Hematopoietic multipotent progenitor cell (in vitro differentiated cells): ENCODE measurements at regions not wholly inside any gene's neighbourhood (a gene's known extent, or its start where the extent isn't known, plus 50 kb on each side); places are given as distances from the start of the nearest gene placed in this dataset.
"Not testable (repeated sequence)": the region's sequence is repeated elsewhere in the genome, so short reads cannot be mapped to it uniquely, and the experiment has no call there.

Source experiments
- DNase-seq, 3 donors: peaks; one replicate each; pipeline ENCODE4 v3.0.0-alpha.2; 2011 to 2015; ENCODE audit warnings: low read depth in 2 of 3, low spot score in 2 of 3

DNA sequence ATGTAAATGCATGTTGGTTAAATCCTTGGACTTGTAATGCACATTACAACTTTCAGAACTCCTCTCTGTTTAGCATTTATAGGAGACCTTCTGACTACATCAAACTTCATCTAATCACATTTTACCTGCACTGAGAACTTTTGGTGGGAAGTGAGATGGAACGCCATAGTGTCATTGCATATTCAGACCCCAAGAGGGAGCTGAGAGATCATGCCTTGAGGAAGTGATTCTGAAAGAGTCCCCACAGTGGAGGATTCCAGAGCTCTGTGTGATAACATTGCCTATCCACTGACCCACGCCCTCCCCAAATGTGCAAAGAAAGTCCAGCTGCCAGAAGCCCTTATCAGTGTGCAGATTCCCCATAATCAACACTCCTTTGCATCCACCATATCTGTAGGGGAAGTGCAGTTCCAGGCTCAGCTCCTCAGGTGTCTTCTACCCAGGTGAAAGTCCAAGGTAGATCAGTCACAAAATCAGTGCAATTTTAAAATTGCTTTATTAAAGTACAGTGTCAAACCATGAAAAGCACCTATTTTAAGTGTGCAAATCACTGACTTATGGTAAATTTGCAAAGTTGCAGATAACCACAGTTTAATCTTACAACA, 212.4 kb downstream of the RPIA start:
- peak in 2 of 3 donors; percentile 39 to 72 for DNase-seq

DNA sequence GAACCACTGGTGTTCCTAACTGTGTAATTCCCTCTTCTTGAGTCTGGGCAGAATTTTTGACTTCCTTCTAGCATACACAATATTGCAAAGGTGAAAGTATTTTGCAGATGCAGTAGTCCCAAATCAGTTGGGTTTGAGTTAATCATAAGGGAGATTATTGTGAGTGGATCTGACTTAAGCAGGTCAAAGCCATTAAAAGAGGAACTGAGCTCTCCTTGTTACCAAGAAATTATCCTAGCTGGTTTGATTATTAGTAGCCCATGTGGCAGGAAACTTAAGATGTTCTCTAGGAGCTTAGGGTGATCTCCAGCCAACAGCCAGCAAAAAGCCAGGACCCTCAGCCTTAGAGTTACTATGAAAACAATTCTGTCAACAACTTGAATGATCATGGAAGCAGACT, 221.8 kb downstream of the RPIA start:
- no peak for DNase-seq

DNA sequence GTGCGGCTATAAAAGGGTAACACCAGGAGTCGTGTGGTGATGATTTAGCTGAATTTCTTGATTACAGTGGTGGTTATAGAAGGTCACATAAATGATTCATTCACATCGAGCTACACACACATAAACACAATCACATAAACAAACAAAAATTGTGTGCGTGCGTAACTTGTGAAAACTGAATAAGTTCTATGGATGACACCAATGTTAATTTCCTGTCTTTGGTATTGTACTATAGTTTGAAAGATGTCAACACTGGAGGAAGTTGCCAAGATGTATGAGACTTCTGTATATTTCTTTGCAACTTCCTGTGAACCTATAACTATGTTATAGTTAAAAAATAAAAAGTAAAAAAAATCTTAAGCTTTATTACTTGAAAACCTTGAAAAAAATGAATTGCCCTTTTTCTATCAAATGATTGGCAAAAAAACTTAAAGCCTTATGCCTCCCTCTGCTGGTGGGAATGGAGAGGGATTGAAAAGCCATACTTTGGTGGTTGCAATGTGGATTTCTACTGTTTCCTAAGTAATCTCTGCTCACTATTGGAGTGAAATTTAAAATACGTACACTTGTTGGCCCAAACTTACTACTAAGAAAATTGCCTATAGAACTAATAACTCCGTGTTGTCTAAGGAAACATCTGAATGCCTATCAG, 227.7 kb downstream of the RPIA start:
- DNase-seq, result peak in 2 of 3 donors; percentile 34 to 67

DNA sequence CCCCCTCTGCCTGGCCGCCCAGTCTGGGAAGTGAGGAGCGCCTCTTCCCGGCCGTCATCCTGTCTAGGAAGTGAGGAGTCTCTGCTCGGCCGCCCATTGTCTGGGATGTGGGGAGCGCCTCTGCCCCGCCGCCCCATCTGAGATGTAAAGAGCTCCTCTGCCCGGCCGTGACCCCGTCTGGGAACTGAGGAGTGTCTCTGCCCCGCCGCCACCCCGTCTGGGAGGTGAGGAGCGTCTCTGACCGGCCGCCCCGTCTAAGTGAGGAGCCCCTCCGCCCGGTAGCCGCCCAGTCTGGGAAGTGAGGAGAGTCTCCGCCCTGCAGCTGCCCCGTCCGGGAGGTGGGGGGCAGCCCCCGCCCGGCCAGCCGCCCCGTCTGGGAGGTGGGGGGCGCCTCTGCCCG, 228.9 kb downstream of the RPIA start:
- not testable (repeated sequence) for DNase-seq

DNA sequence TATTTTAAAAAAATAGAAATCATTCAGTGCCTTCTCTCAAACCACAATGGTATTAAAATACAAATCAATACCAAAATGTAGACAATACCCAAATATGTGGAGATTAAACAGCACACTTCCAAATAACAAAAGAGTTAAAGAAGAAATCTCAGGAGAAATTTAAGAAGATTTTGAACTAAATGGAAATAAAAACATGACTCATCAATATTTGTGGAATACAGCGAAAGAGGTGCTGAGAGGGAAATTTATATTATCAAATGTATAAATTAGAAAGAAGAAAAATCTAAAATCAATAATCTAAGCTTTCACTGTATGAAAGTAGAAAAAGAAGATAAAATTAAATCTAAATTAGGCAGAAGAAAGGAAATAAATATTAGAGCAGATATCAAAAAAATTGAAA, 233.1 kb downstream of the RPIA start:
- DNase-seq, result no peak

DNA sequence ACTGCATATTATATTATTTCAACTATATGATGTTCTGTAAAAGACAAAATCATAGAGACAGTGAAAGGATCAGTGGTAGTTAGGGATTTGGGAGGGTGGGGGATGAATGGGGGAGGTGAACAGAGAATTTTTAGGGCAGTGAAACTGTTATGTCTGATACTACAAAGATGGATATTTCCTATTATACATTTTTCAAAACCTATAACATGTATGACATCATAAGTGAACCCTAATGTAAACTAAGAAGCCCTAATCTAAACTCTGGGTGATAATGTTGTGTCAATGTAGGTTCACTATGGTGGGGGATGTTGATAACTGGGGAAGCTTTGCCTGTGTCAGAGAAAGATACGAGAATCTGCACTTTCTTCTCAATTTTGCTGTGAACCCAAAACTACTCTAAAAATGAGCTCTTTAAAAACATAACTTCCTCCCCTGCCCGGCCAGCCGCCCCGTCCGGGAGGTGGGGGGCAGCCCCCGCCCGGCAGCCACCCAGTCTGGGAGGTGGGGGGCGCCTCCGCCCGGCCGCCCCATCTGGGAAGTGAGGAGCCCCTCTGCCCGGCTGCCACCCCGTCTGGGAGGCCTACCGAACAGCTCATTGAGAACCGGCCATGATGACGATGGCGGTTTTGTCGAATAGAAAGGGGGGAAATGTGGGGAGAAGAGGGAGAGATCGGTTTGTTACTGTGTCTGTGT, 234.4 kb downstream of the RPIA start:
- no peak for DNase-seq

DNA sequence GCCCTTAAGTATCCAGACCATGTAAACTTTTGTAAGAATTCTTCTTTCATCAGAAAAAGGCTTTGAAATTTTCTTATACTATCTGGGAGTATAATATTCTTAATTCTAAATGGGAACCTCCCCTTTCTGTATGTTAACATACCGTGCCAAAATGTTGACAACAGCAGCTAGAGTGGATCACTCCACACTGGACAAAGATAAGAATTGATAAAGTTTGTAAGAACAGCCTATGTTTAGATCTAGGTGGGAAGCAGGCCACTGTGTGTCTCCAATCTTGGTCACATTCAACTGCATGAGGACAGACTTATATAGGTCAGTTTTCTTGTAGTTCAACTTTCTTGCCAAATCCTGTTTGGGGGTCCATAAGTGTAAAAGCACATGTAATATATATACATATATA, 235.7 kb downstream of the RPIA start:
- no peak for DNase-seq

DNA sequence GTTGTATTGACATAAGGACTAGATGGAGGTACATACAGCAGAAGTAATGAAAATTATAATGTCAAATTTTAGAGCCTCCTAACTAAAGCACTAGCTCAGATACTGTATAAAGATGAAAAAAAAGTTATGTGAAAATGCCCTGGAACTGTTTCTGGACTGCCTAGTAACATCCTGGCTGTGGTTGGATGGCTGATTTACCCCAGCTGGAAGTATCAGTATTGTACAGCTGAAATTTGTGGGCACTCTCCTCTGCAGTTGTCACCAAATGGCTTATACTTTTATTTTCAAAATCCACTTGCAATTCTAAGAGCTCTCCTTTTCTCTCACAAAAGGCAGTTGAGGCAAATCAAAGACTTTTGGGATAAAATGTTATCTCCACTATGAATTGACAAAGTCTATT, 239.2 kb downstream of the RPIA start:
- DNase-seq, result no peak

DNA sequence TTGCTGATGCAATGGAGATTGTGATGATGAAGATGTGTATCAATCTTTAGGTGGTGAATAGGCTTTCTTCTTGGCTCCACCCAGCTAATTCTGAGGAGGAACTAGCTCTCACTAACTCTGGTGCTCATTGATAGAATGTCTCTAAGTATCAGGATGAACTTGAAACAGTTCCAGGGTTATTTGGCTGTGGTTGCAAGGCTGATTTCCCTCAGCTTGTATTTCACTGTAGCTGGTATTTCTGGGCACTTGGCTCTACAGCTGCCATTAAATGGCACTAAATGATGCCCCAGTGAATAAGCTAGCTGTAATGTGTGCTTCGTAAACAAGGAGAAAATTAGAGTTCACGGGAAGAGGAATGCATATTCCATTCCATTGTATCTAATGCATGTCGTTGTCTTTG, 241.2 kb downstream of the RPIA start:
- no peak for DNase-seq

DNA sequence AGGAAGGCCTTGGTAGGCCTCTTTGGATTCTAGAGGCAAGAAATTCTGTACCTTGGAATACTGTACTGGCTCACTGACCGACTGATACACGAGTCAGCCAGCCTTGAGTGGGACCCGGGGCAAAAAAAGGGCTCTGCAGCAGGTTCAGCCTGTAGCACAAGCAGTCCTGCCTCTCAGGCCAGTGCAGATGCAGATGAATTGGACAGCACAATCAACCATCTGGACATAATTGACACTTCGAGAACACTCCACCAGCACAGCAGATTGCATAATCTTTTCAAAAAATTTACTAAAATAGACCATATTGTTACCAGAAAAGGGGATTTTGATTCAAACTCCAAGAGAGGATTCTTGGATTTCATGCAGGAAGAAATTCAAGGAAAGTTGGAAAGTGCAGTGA, 241.6 kb downstream of the RPIA start:
- DNase-seq, result no peak

DNA sequence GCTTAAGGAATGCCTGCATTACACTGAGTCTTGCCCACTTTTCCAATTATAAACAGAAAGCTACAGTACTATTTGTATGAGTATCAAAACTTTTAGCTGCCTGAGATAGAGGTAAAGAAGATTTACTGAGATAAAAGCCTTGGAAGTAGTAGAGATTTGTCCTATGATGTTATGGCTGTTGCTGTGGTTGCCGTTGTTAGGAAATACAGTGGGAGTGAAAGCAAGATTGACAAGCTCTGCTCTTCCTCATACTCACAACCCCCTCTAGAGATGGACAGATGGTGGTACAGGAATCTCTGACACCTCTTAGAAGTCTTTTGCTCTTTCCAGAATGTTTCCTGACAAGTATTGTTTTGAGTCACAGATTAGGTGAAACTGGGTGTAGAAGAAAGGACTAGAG, 242.5 kb downstream of the RPIA start:
- peak in 2 of 3 donors; percentile 26 to 71 for DNase-seq

DNA sequence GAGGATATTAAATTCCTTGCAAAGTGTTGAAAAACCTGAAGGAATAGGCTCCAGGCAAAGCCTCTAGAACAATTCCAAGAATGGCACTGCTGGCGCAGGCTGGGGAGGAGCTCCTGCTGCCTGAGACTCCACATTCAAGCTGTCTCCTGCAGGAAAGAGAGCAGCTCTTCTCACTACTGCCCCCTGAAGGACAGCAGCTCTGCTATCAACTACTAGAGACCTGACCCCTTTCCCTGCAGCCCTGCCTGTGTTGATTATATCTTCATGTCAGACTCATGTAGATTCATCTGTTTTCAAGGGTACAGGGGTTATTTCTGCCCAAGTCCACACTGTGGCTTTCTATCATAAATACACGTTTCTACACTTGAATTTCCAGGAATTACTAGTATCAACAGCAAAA, 249.7 kb downstream of the RPIA start:
- peak in 1 of 3 donors; percentile 35 for DNase-seq

DNA sequence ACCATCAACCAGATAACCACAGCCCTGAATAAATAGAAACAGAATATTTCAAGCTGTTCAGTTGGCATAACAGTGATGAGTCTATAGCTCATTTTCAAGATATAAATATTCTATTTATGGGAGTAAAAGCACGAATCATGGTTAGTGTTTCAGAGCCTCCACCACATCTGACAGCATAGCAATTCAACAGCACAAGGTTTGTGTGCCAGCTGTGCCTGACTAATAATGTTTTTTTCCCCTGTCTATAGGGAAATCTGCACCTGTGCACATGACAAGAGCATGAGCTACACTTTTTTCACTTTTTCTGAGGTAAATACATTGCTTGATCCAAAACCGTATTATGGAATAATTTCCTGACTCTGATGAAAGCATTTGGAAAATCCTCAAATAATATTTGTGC, 251.3 kb downstream of the RPIA start:
- no peak for DNase-seq

DNA sequence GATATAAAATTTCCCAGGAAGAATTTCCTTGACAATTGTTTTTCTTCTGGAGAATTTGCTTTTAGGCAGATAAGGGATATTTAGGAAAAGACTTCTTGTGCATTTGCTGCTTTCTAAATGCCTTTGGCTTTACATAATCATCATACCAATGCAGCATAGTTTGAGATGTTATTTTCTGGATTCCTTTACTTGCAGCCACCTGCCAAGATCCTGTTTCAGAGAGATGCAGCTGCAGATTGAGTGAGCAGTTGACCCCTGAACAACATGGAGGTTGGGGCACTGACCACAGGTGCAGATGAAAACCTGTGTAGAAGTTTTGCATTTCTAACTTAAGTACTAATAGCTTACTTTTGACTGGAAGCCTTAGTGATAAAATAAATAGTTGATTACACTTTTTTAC, 257.9 kb downstream of the RPIA start:
- no peak for DNase-seq

DNA sequence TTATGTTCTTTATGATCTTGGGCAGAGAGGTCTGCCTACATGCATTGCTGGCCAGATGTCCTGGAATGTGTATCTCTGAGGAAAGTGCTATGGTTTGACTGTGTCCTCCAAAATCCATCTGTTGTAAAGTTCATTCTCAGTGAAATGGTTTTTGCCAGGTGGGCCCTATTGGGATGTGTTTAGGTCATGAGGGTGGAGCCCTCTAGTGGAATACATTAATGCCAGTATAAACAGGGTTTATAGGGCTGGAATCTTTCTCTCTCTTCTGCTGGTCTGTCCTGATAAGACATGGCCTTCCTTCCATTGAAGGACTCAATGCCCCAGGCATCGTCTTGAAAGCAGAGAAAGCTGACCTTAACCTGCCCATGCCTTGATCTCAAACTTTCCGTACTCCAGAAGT, 258.5 kb downstream of the RPIA start:
- DNase-seq, result peak in 2 of 3 donors; percentile 36 to 51

DNA sequence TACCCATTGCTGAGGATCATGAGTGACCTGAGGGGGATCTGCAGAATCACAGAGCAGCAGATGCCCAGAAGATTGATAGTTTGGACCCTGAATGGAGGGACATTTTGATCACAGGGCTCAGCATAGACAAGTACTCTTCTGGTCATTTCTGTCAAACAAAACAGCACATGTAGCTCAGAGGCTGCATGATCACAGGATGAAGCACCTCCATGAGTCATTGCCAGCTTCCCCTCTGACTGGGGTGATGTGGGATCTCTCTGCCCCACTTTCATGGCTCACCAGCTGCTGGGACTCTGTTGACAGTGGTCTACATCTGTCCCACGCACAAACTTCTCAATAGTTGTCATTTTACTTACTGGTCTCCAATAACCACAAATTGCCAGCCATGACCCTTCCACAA, 264.1 kb downstream of the RPIA start:
- no peak for DNase-seq

DNA sequence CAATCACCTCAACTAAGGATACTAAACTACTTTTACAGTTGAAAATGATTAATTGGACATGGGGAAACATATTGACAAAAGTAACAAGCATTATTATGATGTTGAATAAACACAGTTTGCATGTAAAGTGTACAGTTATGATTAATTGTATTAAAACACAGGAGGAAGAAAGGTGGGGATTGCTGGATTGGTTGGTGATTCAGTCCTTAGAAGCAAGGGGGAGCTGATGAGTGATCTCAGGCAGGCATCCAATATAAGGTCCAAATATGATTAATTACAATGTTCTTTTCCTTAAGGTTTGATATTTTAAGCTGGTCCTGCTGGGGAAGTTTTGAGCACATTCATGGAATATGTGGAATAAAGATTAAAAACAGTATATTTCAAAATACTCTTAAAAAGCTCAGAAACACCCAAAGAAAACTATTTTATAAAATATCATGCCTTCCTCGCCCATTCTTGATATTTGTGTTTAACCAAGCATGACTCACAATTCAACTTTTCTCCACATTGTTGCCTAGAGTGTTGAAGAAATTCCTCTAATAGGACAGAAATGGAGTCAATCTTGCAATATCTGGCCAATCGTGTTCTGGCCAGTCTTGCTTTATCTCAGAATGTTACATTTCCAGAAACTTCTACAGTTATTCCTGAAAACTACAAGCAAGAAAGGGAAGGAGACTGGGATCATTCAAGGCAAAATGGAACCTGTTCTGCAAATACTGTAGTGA, 268.2 kb downstream of the RPIA start:
- peak in 2 of 3 donors; percentile 9 to 11 for DNase-seq

DNA sequence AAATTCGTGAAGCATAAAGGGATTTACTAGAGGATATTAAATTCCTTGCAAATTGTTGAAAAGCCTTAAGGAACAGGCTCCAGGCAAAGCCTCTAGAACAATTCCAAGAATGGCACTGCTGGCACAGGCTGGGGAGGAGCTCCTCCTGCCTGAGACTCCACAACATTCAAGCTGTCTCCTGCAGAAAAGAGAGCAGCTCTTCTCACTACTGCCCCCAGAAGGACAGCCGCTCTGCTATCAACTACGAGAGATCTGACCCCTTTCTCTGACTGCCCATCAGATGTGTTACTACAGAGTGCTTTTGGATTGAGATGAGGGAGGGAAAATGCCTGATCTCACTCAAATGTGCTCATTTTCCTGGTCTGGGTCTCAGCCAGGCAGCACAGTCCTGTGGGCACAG, 269.9 kb downstream of the RPIA start:
- DNase-seq, result peak in 1 of 3 donors; percentile 2

DNA sequence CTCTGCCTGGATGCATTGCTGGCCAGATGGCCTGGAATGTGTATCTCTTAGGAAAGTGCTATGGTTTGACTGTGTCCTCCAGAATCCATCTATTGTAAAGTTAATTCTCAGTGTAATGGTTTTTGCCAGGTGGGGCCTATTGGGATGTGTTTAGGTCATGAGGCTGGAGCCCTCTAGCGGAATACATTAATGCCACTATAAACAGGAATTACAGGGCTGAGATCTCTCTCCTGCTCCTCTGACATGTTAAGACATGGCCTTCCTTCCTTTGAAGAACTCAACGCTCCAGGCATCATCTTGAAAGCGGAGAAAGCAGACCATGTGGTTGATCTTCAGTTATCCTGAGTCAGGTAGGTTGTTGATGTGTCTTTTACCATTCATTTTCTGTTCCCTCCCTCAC, 276.4 kb downstream of the RPIA start:
- no peak for DNase-seq

DNA sequence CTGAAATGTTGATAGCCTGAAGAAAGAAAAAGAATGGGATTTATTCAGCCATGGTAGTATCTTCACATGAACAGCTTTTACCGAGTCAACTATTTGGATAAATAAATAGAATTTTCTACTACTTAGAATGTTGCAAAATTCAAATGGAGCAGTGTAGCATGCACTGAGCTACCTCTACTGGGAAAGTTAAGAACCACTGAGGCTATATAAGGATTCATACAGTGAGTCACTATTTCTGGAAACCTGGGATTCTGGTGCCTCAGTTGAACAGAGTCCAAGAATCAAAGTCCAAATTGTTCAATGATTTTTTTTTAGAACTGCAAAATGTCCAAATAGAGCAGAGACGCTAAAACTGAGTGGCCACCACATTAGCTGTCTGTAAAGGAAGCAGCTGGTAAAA, 286.5 kb downstream of the RPIA start:
- DNase-seq, result not testable (repeated sequence)

DNA sequence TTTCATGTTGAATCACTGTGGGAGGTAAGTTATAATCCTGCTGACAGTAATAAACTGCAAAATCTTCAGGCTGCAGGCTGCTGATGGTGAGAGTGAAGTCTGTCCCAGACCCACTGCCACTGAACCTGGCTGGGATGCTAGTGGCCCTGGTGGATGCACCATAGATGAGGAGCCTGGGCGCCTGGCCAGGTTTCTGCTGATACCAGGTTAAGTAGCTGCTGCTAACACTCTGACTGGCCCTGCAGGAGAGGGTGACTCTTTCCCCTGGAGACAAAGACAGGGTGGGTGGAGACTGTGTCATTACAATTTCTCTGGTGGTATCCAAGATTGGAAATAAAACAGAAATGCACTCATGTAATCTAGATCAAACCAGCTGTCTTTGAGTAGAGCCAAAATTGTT, 287.0 kb downstream of the RPIA start:
- DNase-seq, result not testable (repeated sequence)

DNA sequence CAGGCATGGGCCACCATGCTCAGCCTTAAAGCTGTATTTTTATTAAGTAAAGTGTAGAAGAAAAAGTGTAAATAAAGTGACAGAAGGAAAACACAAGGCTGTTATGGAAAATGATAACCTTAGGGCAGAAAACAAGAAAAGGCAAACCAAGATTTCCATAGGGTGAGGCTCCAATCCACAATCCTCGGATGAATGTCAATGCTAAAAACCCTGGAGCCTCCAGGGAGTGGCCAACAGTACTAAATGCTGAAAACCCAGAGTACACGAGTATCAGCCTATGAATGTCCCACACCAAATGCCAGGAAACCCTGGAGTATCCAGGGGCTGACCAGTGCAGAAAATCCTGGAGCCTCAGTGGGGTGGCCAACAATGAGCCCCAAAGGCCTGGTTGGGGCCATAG, 292.6 kb downstream of the RPIA start:
- DNase-seq, result not testable (repeated sequence)
